Sigmoid colon (tissue), 4 donors: ENCODE measurements at regions not wholly inside any gene's neighbourhood (a gene's known extent, or its start where the extent isn't known, plus 50 kb on each side); places are given as distances from the start of the nearest gene placed in this dataset.

ENCODE experiments used
- CTCF ChIP-seq, 4 experiments: fragments of 450-650 bp in 3 of 4; fragments of 200-600 bp in 1 of 4; IDR thresholded peaks; one replicate each; pipeline ENCODE4 v1.5.1; 2016 to 2019; ENCODE audit warnings: antibody characterized with exemption in 4 of 4, mild to moderate bottlenecking in 3 of 4, moderate library complexity in 2 of 4
- POLR2A ChIP-seq, 2 donors: fragments of 450-650 bp; IDR thresholded peaks; one replicate each; pipeline ENCODE4 v1.6.1; 2016; ENCODE audit warnings: antibody characterized with exemption in 2 of 2, mild to moderate bottlenecking in 2 of 2, moderate library complexity in 2 of 2
- POLR2AphosphoS5 ChIP-seq, 4 donors: sonication (generic); formaldehyde crosslinking; IDR thresholded peaks; one replicate each; pipeline ENCODE4 v1.6.1; 2017; ENCODE audit warnings: antibody characterized with exemption in 4 of 4

- no peak for TF ChIP-seq POLR2A (IDR thresholded peaks at IDR 0.05)
- no peak for TF ChIP-seq CTCF (IDR thresholded peaks at IDR 0.05)
- TF ChIP-seq POLR2AphosphoS5 (IDR thresholded peaks at IDR 0.05), result no peak
Observed at GRCh38 chr2:177317857-177318256, 53.3 kb upstream of the NFE2L2 start.
